IPS DF 4.7 (cell line): ENCODE measurements at regions not wholly inside any gene's neighbourhood (a gene's known extent, or its start where the extent isn't known, plus 50 kb on each side); places are given as distances from the start of the nearest gene placed in this dataset.
A peak's percentile ranks its signal among the peaks of the same experiment; 100 is the strongest.

Source experiments
- DNase-seq: peaks from one replicate; pipeline ENCODE4 v3.0.0-alpha.2; 2013; ENCODE audit warnings: low spot score; ENCODE audit errors: extremely low read depth

DNA sequence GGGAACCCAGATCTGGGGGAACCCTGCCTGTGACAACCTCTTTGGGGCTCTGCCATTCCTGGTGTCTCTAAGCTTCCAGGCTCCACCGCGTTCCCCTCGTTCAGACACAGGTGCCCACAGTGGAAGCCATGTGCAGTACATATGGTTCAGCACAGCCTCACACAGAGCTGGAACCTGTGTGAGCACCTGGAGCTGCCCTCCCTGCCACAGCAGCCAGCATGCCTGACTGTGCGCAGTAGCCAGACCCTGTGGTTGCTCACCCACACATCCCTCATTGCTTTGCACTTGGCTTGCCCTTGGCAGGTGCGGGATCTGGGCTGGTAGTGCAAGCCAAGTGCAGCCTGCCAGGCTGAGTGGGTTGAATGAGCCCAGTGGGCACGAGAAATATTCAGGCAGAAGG lies 814.2 kb downstream of the PDHA2 start:
- no peak for DNase-seq

DNA sequence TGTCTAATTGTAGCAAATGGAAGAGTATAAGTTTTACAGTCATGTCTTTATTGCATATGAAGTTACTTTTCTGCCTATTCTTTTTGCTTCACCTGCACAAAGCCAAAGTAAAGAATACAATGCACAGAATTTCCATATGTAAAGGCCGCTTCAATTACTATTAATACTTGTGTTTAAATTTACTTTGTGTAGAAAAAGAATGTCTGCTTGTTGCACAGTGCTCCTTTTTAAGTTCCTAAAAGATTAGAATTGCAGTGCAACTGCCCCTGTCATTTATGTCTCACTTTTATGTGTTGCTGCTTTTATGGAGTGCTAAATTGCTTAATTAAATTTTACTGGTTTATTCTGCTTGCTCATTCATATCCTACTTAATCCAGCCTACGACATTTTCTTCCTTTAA lies 830.5 kb downstream of the PDHA2 start:
- no peak for DNase-seq

DNA sequence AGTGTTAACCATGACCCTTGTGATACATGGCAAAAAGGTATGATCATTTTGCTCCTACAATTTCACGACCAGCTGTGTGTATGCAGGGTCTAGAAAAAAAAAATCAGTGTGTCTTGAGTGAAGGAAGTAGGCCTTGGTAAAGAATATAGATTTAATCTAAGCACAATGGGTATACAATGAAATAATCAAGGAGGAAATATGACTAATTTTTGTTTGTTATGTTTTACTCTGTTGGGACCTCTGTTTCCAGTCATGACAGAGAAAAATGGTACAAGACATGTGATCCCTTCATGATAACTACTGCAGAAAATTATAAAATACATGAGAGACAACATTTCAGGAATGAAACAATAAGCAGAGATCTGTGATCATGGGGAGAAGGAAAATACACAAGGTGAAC lies 835.5 kb downstream of the PDHA2 start:
- DNase-seq = no peak

DNA sequence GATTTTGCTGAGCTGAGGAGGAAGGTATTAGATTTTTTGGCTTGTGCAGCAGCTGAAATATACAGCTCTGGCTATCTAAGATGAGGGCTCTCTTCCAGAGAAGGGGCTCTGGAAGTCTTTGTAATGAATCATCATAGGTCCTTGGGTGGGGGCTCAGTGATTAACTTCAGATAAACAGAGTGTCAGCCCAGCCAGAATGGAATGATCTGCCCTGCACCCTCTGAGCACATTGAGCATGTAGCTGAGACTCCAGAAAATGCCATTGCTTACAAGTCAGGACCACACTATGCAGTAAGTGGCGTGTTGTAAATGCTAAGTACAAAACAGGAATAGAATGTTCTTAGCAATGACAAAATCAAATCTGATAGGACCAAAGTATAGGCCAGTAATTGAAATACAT lies 836.0 kb downstream of the PDHA2 start:
- DNase-seq = no peak

DNA sequence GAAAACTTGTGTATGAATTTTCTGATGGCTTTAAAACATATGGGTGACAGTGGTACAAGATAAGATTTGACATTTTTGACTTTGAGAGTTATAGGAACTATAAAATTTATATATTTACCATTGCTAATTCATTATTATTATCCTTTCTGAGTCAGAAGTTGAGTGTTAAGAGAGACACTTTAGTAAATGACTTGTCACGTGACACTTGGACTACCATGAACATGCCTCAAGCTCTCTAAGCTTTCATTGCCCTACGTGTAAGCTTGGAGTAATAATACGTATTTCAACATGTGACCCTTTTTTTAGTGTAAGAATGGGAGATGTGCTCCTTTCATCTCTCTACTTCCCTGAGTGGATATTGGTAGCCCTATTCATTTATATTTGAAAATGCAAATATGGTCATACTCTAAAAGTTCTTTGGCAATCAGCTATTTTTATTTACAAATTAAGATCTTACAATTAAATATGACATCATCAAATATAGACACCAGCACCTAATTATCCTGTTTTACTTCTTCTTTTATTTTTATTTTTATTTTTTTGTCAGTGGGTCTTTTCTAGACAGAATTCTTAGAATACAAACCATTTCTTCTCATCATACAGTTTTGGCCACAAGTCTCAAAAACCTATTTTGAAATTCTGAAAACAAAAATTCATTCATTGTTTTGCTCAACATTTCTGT lies 837.0 kb downstream of the PDHA2 start:
- DNase-seq = no peak

DNA sequence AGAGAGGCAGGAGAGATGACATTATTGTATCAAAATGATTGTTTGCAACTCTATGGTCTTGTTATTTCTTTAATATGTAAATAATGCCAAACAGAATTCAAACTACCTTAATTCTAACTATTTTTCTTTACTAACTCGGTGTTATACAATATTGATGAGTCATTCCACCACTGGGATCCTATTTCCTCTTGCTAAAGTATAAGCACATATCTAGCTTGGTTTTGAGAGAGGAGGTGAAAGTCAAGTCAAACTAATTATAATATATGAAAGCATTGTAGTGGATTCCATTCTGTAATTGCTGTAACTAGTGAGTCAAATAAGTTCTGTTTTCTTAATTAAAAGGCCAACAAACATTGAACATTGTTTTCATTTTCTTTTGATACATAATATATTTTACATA lies 837.6 kb downstream of the PDHA2 start:
- DNase-seq = no peak

DNA sequence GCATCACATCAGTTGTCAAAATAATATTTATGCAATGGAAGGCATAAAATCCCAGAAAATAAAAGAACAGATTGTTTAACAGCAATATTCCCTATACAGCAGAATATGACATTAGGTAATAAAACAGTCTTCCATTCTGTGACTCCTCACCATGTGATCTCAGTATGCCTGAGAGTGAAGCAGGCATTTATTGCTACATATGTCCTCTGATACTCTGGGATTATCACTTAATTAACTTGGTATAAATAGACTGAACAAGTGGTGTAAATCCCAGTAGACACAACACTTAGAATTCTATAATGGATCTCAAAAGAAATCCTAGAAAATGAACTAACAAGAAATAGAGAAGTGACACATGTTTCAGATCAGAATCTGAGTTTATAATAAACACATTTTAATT lies 841.3 kb downstream of the PDHA2 start:
- no peak for DNase-seq

DNA sequence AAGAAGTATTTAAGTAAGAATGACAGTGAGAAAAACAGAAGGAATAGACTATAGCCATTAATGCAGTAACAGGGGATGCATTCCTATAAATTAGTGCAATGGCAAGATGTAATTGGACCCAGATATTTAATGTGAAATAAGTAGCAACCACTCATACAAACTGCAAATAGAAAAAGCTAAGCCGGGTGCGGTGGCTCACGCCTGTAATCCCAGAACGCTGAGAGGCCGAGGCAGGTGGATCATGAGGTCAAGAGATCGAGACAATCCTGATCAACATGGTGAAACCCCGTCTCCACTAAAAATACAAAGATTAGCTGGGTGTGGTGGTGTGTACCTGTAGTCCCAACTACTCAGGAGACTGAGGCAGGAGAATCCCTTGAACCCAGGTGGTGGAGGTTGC lies 845.8 kb downstream of the PDHA2 start:
- DNase-seq = no peak

DNA sequence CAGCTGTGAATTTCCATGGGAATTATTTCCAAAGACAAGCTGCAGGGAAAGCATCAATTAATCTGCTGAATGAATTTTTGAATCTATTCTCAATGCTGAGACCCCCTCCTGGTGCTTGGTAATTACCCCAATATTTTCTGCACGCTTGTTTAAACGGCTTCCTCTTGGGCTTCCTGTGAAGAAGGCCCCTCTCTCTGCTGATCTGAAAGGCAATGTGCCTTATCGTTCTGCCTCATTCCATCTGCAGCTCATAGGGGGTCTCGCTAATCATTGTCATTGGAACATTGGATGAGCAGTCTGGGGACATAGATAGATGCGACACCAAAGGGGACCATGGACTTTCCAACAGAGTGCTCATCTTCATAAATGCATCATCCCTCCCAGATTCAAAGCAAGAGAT lies 851.6 kb downstream of the PDHA2 start:
- no peak for DNase-seq

DNA sequence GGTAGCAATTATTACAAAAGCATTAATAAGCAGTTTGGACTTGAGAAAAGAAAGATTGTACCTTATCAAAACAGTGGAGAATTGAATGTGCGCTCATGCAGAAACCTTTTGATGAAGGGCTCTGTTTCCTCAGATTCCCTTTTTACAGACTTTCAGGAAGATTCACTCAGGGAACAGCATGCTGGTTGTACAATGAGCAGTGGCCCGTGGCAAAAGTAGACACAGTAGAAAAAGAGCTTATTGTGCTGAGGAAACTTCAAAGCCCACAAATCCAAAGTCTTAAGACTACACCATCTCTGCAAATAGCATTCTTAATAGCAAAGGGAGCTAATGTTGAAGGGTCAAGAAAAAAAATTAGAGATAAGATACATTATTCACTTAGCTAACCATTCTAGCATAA lies 858.9 kb downstream of the PDHA2 start:
- no peak for DNase-seq

DNA sequence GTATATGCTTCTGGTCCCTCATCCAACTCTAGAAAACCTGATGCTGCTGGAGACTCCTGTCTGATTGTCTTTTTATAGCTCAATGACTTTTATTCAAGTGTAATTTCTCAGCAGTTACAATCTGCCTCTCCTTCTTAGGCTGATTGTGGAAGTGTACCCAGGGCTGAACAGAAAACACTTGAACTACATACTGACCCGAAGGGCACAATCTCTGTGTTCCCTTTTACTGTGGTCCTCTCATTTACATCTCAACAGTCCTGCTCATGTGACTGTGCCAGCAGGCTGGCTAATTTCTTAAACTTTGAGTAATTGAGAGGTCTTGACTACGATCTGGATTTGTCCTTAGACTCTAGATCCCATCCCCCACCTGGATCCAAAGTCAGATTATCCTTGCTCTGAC lies 863.4 kb downstream of the PDHA2 start:
- DNase-seq = no peak

DNA sequence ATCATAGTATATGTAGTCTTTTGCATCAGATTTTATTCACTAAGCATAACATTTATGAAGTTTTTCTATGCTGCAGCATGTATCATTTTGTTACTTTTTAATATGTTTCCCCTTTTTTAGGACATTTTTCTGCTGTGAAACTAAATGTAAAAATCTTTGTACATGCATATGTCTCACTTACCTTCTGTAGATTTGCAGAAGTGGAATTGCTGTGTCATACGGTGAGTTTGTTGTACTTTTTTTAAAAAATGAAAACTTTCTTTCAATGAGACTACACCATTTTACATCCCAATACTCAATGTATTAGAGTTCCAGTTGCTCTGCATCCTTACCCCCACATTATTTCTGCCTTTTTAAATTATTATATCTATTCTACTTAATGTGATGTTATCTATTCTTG lies 868.9 kb downstream of the PDHA2 start:
- DNase-seq = no peak

DNA sequence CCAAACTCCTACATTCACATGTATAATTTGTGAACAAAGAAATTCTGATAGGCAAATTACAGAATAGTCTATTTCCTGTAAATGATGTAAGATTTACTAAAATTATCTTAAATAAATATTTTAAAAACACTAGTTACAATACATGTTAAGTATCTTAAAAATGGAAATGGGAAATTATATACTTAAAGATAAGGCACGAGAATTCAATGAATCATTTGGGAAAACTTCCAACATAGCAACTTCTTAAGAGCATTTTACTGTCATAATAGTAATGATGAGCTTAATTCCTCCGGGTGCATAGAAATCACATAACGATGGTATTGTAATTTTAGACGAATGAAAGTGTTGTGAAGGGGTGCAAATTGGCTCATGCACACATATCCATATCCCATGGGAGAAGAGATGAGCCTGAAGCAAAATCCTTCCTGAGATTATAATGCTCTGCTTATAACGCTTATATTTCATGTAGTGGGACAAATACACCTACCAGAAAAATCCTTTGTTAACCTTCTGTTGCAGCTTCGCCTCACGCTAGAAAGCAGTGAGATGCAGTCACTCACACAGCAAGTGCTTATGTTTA lies 873.5 kb downstream of the PDHA2 start:
- no peak for DNase-seq

DNA sequence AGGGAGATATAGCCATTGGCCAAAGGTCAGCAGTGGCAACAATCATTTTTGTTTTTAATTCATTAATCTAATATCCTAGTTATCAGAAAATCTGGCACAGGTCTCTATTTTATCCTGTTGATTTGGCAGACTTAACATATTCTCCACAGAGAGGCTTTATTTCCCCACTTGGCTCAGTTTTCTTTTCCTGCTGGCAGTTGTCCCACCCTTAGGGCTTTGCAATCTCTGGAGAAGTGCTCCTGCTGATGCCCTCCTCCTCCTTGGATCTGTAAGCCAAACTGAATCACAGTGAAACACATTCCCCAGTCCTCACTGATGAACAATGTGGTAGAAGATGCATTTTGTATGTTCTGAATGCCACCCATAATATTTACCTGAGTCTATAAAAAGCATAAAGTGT lies 889.7 kb downstream of the PDHA2 start:
- no peak for DNase-seq

DNA sequence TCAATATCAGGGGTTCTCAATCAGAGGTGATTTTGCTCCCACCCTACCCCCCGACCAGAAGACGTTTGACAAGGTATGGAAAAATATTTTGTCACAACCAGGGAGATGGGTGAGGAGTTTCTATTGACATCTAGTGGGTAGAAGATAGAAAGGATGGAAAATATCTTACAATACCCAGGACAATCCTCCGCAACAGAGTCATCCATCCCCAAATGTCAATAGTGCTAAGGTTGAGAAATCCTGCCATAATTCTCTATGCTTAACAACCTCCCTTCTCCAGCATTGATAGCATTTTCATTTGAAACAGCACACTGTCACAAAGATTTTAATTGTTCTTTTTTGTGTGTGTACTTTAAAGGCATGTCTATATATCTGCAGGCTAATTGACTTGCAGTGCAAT lies 890.5 kb downstream of the PDHA2 start:
- no peak for DNase-seq

DNA sequence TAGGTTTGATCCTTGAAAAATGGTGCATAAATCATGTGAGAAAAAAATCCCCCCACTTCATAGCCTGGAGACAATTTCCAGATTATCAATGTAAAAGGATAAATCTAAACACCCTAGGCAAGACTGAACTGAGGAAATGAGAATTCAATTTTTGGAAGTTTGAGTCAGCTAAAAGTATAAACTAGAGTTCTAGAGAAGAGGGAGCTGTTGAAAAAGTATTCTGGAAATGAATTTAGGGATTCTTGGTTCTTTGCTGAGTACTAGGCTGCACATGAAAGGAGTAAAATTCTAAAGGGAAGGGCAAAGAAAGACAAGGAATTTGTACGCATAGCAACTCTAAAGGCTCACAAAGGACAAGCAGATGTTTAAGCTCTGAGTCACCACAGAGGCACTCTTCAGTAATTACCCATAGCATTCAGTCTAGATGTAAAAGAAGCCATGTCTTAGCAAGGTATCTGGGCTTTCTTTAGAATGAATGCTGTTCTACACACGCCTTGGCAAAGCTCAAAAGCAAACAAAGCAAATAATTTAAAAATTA lies 896.5 kb downstream of the PDHA2 start:
- DNase-seq = peak; percentile 97

DNA sequence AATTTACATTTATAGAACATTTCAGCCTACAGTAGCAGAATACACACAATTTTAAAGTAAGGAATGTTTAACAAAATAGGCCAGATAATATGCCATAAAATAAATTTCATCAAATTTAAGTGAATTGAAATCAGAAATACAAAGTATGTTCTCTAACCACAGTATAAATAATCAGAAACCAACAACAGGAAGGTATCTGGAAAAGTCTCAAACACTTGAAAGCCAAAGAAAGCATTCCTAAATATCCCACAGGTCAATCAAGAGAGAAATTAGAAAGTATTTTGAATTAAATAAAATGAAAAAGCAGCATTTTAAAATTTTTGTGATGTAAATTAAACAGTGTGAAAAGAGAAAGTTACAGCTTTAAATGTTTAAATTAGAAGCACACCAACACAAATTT lies 899.2 kb downstream of the PDHA2 start:
- DNase-seq = no peak

DNA sequence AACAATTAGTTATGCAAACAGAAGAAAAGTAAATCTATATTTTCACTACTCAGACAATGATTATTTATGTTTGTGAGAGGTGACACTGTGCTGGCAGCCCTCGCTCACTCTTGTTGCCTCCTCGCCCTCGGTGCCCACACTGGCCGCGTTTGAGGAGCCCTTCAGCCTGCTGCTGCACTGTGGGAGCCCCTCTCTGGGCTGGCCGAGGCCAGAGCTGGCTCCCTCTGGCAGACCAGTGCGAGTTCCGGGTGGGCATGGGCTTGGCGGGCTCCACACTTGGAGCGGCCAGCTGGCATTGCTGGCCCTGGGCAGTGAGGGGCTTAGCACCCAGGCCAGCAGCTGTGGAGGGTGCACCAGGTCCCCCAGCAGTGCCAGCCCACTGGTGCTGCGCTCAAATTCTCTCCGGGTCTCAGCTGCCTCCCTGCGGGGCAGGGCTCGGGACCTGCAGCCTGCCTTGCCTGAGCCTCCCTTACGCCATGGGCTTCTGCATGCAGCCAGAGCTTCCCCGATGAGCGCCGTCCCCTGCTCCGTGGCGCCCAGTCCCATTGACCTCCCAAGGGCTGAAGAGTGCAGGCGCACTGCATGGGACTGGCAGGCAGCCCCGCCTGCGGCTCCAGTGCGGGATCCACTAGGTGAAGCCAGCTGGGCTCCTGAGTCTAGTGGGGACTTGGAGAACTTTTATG lies 902.6 kb downstream of the PDHA2 start:
- no peak for DNase-seq

DNA sequence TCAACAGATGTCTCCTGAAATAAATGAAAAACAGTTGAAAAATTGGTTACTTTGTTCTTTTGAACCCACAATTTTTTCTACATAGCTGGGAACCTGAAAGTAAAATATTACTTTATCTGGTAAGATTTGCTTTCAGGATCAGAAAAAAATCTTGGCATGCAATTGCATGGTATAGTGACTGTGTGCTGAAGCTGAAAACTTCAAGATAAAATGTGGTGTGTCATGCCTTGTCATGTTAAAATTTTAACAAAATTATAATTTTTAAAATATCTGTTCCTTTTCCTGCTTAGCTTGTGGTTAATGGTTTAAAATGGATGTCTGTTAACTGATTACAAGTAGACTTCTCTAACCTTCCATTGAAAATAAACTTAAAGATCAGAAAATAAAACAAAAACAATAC lies 904.8 kb downstream of the PDHA2 start:
- no peak for DNase-seq

DNA sequence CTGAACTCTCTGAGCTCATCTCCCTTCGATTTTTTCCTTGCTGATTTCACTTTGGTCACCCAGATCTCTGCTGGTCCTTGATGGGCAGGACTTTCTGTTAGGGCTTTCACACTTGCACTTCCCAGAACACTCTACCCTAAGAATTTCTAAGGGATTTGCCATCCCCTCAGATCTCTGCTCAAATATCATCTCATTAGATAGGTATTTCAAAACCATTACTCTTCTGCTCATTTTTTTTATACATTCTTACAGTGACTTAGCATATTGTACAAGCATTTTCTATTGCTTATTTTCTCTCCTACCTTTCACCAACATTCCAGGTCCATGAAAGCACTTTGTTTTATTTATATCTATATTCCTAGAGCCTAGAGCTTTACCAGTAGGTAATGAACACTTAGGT lies 913.3 kb downstream of the PDHA2 start:
- no peak for DNase-seq

DNA sequence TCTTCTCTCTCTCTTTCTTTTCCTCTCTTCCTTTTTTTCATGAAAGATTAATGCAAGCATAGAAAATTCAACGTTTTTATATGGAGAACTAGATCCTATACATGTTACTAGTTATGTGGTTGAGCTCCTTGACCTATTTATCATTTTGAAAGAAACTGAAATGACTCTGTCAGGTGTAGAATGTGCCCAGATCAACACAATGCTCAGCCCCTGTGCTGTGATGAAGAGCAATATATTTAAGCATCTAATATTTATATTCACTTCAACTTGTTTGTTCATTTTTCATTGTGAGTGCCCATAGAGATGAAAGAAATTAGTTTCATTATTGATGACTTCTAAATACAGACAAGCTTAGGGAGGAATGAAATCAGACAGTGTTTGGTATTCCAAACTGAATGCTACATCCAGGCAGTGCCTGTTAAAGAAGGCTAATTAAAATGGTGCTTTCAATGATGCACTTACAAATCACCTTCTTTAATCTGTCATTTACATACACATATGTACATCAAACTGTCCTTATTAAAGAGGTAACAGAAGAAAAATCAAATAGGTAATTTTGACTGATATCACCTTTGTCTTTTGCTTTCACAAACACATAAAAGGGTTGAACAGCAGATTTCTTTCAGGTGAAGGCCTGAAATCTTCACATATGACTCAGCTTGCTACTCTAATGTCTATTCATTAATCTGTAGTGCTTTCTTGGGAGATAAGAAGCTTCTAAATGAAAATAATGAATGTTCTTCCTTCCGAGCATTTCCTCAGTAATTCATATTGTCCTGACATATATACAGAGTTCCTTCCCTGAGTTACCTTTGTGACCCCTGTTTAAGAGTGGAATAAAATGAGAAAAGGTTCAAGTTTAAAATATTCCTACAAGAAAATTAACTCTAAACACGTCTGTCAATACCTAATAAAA lies 915.9 kb downstream of the PDHA2 start:
- DNase-seq = no peak

DNA sequence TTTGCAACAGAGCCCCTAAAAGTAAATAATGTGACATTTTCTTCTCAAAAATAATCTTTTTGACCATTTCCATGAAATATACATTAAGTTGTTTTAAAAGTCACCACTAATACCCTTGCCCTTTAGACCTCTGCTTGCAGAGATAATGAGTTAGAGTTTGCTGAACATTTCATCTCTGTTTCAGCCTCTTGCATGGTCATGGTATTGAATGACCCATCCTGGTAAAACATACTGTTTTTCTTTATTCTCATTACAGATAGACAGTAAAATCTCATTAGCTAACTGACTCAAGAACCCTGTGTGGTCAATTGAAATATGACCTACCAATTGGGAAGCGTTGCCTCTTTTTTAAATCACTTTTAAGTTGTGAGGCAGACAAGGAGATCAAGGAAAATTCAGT lies 916.7 kb downstream of the PDHA2 start:
- DNase-seq = no peak
